CD14-positive monocyte (primary cell): ENCODE measurements at regions not wholly inside any gene's neighbourhood (a gene's known extent, or its start where the extent isn't known, plus 50 kb on each side); places are given as distances from the start of the nearest gene placed in this dataset.

ENCODE experiments used
- DNase-seq, 3 donors: peaks; one replicate each; pipeline ENCODE4 v3.0.0-alpha.2; 2011 to 2022
- H2AFZ ChIP-seq: 2 replicates; pipeline ENCODE4 v1.6.0; 2012; ENCODE audit warnings: mild to moderate bottlenecking, low read depth, low read length, inconsistent platforms; ENCODE audit not compliant: insufficient read depth, poor library complexity, severe bottlenecking
- H3K27ac ChIP-seq, 2 donors: 1 replicate in 1 of 2; 2 replicates in 1 of 2; pipeline ENCODE4 v1.5.1; 2012 to 2013; ENCODE audit warnings: low read length in 2 of 2, control low read depth in 1 of 2, inconsistent platforms in 1 of 2, low read depth in 1 of 2, mild to moderate bottlenecking in 1 of 2
- H3K27me3 ChIP-seq, 2 donors: one replicate each; pipeline versions ENCODE4 v1.6.0 to v1.6.1; 2011 to 2013; ENCODE audit warnings: low read length in 2 of 2; ENCODE audit not compliant: control insufficient read depth in 2 of 2, insufficient read depth in 2 of 2
- H3K36me3 ChIP-seq, 2 donors: replicated peaks in 1 of 2; 1 replicate in 1 of 2; 2 replicates in 1 of 2; pipeline versions ENCODE4 v1.5.1 to v1.6.1; 2012 to 2013; ENCODE audit warnings: low read length in 2 of 2, control low read depth in 1 of 2, inconsistent platforms in 1 of 2, mild to moderate bottlenecking in 1 of 2; ENCODE audit not compliant: insufficient read depth in 2 of 2, control insufficient read depth in 1 of 2
- H3K4me1 ChIP-seq, 2 donors: 1 replicate in 1 of 2; 2 replicates in 1 of 2; pipeline versions ENCODE4 v1.5.1 to v1.6.1; 2012 to 2013; ENCODE audit warnings: low read length in 2 of 2, control low read depth in 1 of 2, inconsistent platforms in 1 of 2, mild to moderate bottlenecking in 1 of 2, moderate library complexity in 1 of 2; ENCODE audit not compliant: insufficient read depth in 2 of 2, control insufficient read depth in 1 of 2
- H3K4me2 ChIP-seq: replicated peaks from 2 replicates; pipeline ENCODE3; 2012; ENCODE audit warnings: low read length, moderate library complexity, mild to moderate bottlenecking; ENCODE audit not compliant: poor library complexity, severe bottlenecking; ENCODE audit errors: extremely low read depth
- H3K4me3 ChIP-seq, 3 experiments: fragments of 200-600 bp in 1 of 3; sonication (generic) in 1 of 3; replicated peaks in 1 of 3; 1 replicate in 2 of 3; 2 replicates in 1 of 3; pipeline ENCODE4 v1.5.1; 2011 to 2013; ENCODE audit warnings: low read length in 3 of 3, mild to moderate bottlenecking in 3 of 3, control low read depth in 2 of 3, low read depth in 2 of 3, inconsistent platforms in 1 of 3, moderate library complexity in 1 of 3
- H3K79me2 ChIP-seq: 2 replicates; pipeline ENCODE4 v1.6.0; 2012; ENCODE audit warnings: mild to moderate bottlenecking, control low read depth, inconsistent platforms, low read length, moderate library complexity; ENCODE audit not compliant: insufficient read depth
- H3K9ac ChIP-seq: 2 replicates; pipeline ENCODE4 v1.6.0; 2017; ENCODE audit warnings: low read length, mild to moderate bottlenecking; ENCODE audit not compliant: insufficient read depth, poor library complexity, severe bottlenecking
- H3K9me3 ChIP-seq, 2 donors: replicated peaks in 1 of 2; 1 replicate in 1 of 2; 2 replicates in 1 of 2; pipeline versions ENCODE4 v1.5.1 to v1.6.1; 2012 to 2013; ENCODE audit warnings: low read length in 2 of 2, control low read depth in 1 of 2; ENCODE audit not compliant: control insufficient read depth in 1 of 2, insufficient read depth in 1 of 2
- H4K20me1 ChIP-seq: 2 replicates; pipeline ENCODE4 v1.6.0; 2012; ENCODE audit warnings: mild to moderate bottlenecking, low read length, control low read depth, moderate library complexity; ENCODE audit not compliant: insufficient read depth
- H3K27ac Mint-ChIP-seq, 7 donors: one replicate each; pipeline ENCODE4 v1.8.0; 2020; ENCODE audit warnings: mild to moderate bottlenecking in 7 of 7, mixed read lengths in 7 of 7, moderate library complexity in 6 of 7, inconsistent platforms in 2 of 7
- H3K27me3 Mint-ChIP-seq, 3 donors: one replicate each; pipeline ENCODE4 v1.8.0; 2021 to 2022; ENCODE audit warnings: low read depth in 3 of 3, mild to moderate bottlenecking in 3 of 3, mixed read lengths in 3 of 3, moderate library complexity in 3 of 3, inconsistent platforms in 1 of 3
- H3K36me3 Mint-ChIP-seq, 2 donors: one replicate each; pipeline ENCODE4 v1.8.0; 2020; ENCODE audit warnings: mixed read lengths in 2 of 2, inconsistent platforms in 1 of 2, mild to moderate bottlenecking in 1 of 2
- H3K4me1 Mint-ChIP-seq: one replicate; pipeline ENCODE4 v1.8.0; 2020; ENCODE audit warnings: mild to moderate bottlenecking, mixed read lengths
- H3K4me3 Mint-ChIP-seq, 2 donors: one replicate each; pipeline ENCODE4 v1.8.0; 2020; ENCODE audit warnings: mild to moderate bottlenecking in 2 of 2, mixed read lengths in 2 of 2, moderate library complexity in 1 of 2
- H3K9me3 Mint-ChIP-seq, 7 donors: one replicate each; pipeline ENCODE4 v1.8.0; 2020 to 2022; ENCODE audit warnings: mixed read lengths in 7 of 7, mild to moderate bottlenecking in 6 of 7, moderate library complexity in 6 of 7, inconsistent platforms in 2 of 7
- WGBS: methylation state at CpG from one replicate; pipeline ENCODE4 v1.1.5; 2013; ENCODE audit warnings: missing lambda C conversion rate; ENCODE audit not compliant: insufficient coverage; 5-methylcytosine and 5-hydroxymethylcytosine counted together
- intact Hi-C, 2 donors: fragments of 100-400 bp; cut with micrococcal nuclease; formaldehyde crosslinking; loops; one replicate each; pipeline versions ENCODE4 v1.15.0 to v1.15.1; 2023
- TF ChIP-seq, protein P1 (sequence below): fragments of 200-600 bp; IDR thresholded peaks from one replicate; pipeline ENCODE4 v1.8.0; 2022; ENCODE audit warnings: antibody characterized with exemption, mild to moderate bottlenecking

DNA sequence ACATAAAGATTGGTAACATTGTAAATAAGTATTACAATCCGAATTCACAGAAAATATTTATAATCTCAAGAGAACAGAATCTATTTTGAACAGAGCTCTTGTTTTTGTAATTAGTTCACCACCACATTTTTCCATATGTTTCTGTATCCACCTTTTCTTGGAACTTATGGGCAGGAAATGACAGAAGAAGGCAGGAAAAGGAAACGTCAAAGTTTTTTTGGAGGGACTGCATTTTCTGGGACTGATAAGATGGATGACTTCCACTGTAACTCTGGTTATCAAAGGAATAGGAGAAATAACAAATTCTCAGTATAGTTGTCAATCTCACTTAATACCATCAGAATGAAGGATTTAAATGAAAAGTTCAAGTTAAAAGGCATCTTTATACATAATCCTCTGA is 75.1 kb upstream of the SMNDC1 start:
- H3K4me2 ChIP-seq, result no peak overlapping the region
- H3K9me3 Mint-ChIP-seq, result peaks cover 0 to 2% (median 0%) of the 10 kb centered on the region in 7 donors
- peaks cover 5 to 7% of the 10 kb centered on the region in 2 donors for H3K4me1 ChIP-seq
- H3K36me3 ChIP-seq, result no peaks in the 10 kb centered on the region
- peaks cover 3 to 7% (median 5%) of the 10 kb centered on the region in 3 donors for H3K27me3 Mint-ChIP-seq
- DNase-seq, result no peak
- no peak overlapping the region for H3K4me3 ChIP-seq
- no peak overlapping the region for H2AFZ ChIP-seq
- H3K27ac ChIP-seq, result no peak overlapping the region
- H3K9me3 ChIP-seq, result no peaks in the 10 kb centered on the region
- H3K4me3 Mint-ChIP-seq, result no peak overlapping the region
- TF ChIP-seq, protein P1, sequence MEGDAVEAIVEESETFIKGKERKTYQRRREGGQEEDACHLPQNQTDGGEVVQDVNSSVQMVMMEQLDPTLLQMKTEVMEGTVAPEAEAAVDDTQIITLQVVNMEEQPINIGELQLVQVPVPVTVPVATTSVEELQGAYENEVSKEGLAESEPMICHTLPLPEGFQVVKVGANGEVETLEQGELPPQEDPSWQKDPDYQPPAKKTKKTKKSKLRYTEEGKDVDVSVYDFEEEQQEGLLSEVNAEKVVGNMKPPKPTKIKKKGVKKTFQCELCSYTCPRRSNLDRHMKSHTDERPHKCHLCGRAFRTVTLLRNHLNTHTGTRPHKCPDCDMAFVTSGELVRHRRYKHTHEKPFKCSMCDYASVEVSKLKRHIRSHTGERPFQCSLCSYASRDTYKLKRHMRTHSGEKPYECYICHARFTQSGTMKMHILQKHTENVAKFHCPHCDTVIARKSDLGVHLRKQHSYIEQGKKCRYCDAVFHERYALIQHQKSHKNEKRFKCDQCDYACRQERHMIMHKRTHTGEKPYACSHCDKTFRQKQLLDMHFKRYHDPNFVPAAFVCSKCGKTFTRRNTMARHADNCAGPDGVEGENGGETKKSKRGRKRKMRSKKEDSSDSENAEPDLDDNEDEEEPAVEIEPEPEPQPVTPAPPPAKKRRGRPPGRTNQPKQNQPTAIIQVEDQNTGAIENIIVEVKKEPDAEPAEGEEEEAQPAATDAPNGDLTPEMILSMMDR, result no peak
- H3K4me1 Mint-ChIP-seq, result peaks cover 9% of the 10 kb centered on the region
- H3K27ac Mint-ChIP-seq, result peak overlapping the region in 1 of 7 donors; percentile 59
- H3K9ac ChIP-seq, result no peak overlapping the region
- no CpG with 5 or more reads among the region's 2 CpGs for WGBS
- H4K20me1 ChIP-seq, result no peaks in the 10 kb centered on the region
- no peaks in the 10 kb centered on the region for H3K27me3 ChIP-seq
- H3K79me2 ChIP-seq, result no peaks in the 10 kb centered on the region
- no peaks in the 10 kb centered on the region for H3K36me3 Mint-ChIP-seq
- intact Hi-C loops, result no loop called here

DNA sequence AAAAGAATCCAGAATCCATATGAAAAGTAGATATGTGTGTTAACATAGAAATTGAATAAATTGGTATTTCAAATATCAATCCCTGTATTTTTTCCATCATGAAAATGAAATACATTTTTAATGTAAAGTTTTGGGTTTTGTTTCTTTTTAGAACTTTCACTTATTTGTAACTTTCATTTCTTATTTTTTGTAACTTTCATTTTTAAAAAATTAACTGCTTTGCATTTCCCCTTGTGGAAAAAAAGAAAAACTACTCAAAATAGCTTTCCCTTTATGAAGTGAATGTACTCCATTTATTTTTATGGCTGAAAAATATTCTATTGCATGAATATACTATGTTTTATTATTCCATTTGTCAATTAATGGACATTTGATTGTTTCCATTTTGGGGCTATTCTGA is 75.6 kb upstream of the SMNDC1 start:
- Histone ChIP-seq H2AFZ (no peak overlapping the region), H3K79me2 (no peaks in the 10 kb centered on the region)

More for the DNA sequence above, 75.6 kb upstream of the SMNDC1 start:
- Histone ChIP-seq H3K4me3 (no peak overlapping the region), H3K27me3 (no peaks in the 10 kb centered on the region), H3K9me3 (no peaks in the 10 kb centered on the region), H3K36me3 (no peaks in the 10 kb centered on the region), H4K20me1 (no peaks in the 10 kb centered on the region), H3K4me1 (peaks cover 5 to 7% of the 10 kb centered on the region in 2 donors), H3K4me2 (no peak overlapping the region), H3K9ac (no peak overlapping the region), H3K27ac (no peak overlapping the region)
- TF ChIP-seq, protein P1, result no peak
- Mint-ChIP-seq H3K36me3 (no peaks in the 10 kb centered on the region), H3K27me3 (peaks cover 3 to 7% (median 3%) of the 10 kb centered on the region in 3 donors), H3K27ac (no peak overlapping the region), H3K9me3 (peaks cover 0 to 2% (median 0%) of the 10 kb centered on the region in 7 donors), H3K4me1 (peaks cover 9% of the 10 kb centered on the region), H3K4me3 (no peak overlapping the region)
- DNase-seq, result no peak
- intact Hi-C loops, result no loop called here
